ENCODE measurements at regions not wholly inside any gene's neighbourhood (a gene's known extent, or its start where the extent isn't known, plus 50 kb on each side); places are given as distances from the start of the nearest gene placed in this dataset.

DNA sequence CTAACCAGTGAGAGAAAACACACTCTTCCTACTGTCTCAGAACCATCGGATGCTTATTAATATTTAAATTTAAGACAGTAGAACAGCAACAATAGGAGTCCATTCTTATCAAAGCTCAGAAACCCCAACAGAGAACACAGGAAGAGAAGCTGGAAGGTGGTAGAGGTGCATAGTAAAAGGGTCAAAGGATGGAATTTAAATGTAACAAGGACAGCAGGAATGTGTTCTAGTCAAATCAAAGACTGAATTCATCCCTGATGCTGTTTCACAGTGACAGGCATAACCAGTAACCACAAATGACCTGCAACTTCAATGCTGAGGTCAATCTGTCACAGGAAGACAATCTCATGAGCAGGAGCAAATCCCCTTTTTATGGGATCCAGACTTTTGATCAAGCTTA lies 1259.7 kb downstream of the XPNPEP1 start:
- TF ChIP-seq POLR2A (IDR thresholded peaks at IDR 0.05), result no peak
- TF ChIP-seq, protein P1, sequence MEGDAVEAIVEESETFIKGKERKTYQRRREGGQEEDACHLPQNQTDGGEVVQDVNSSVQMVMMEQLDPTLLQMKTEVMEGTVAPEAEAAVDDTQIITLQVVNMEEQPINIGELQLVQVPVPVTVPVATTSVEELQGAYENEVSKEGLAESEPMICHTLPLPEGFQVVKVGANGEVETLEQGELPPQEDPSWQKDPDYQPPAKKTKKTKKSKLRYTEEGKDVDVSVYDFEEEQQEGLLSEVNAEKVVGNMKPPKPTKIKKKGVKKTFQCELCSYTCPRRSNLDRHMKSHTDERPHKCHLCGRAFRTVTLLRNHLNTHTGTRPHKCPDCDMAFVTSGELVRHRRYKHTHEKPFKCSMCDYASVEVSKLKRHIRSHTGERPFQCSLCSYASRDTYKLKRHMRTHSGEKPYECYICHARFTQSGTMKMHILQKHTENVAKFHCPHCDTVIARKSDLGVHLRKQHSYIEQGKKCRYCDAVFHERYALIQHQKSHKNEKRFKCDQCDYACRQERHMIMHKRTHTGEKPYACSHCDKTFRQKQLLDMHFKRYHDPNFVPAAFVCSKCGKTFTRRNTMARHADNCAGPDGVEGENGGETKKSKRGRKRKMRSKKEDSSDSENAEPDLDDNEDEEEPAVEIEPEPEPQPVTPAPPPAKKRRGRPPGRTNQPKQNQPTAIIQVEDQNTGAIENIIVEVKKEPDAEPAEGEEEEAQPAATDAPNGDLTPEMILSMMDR (IDR thresholded peaks at IDR 0.05), result no peak
- no peak for TF ChIP-seq EP300 (IDR thresholded peaks at IDR 0.05)
- TF ChIP-seq POLR2AphosphoS5 (IDR thresholded peaks at IDR 0.05), result no peak

Measured in upper lobe of left lung (tissue), 4 donors.